ENCODE measurements at regions not wholly inside any gene's neighbourhood (a gene's known extent, or its start where the extent isn't known, plus 50 kb on each side); places are given as distances from the start of the nearest gene placed in this dataset.
"Not testable (repeated sequence)": the region's sequence is repeated elsewhere in the genome, so short reads cannot be mapped to it uniquely, and the experiment has no call there.

GRCh38 chr2:138237667-138238384, 263.7 kb upstream of the SPOPL start:
- H3K27me3 ChIP-seq (ENCODE audit: insufficient read depth, low read length) = no peaks in the 10 kb centered on the region
- no peak overlapping the region for H2AFZ ChIP-seq (ENCODE audit: low read length, unreplicated experiment)
- no peaks in the 10 kb centered on the region for H3K36me3 ChIP-seq (ENCODE audit: insufficient read depth, low read length)
- H3K4me3 ChIP-seq (ENCODE audit: low read depth, low read length) = no peak overlapping the region
- peaks cover 12% of the 10 kb centered on the region for H3K4me1 ChIP-seq (ENCODE audit: control insufficient read depth, insufficient read depth, low read length, unreplicated experiment)
- no peaks in the 10 kb centered on the region for H3K79me2 ChIP-seq (ENCODE audit: control insufficient read depth, insufficient read depth, low read length, unreplicated experiment)
- H3K27ac ChIP-seq (ENCODE audit: low read depth, low read length) = no peak overlapping the region

- Histone ChIP-seq H3K36me3 (ENCODE audit: insufficient read depth, low read length) (no peaks in the 10 kb centered on the region), H3K79me2 (ENCODE audit: control insufficient read depth, insufficient read depth, low read length, unreplicated experiment) (no peaks in the 10 kb centered on the region), H3K4me3 (ENCODE audit: low read depth, low read length) (no peak overlapping the region), H2AFZ (ENCODE audit: low read length, unreplicated experiment) (no peak overlapping the region), H3K4me1 (ENCODE audit: control insufficient read depth, insufficient read depth, low read length, unreplicated experiment) (peaks cover 14% of the 10 kb centered on the region), H3K27ac (ENCODE audit: low read depth, low read length) (no peak overlapping the region), H3K27me3 (ENCODE audit: insufficient read depth, low read length) (no peaks in the 10 kb centered on the region)
Measured at GRCh38 chr2:138238908-138239307, 262.7 kb upstream of the SPOPL start.

- Histone ChIP-seq H3K4me3 (ENCODE audit: low read depth, low read length) (peak overlapping the region; percentile 12; the same call in 1 of the 2 replicates), H2AFZ (ENCODE audit: low read length, unreplicated experiment) (no peak overlapping the region), H3K27ac (ENCODE audit: low read depth, low read length) (peak overlapping the region; percentile 44), H3K36me3 (ENCODE audit: insufficient read depth, low read length) (no peaks in the 10 kb centered on the region), H3K27me3 (ENCODE audit: insufficient read depth, low read length) (no peaks in the 10 kb centered on the region), H3K79me2 (ENCODE audit: control insufficient read depth, insufficient read depth, low read length, unreplicated experiment) (no peaks in the 10 kb centered on the region), H3K4me1 (ENCODE audit: control insufficient read depth, insufficient read depth, low read length, unreplicated experiment) (peaks cover 24% of the 10 kb centered on the region)
Measured at GRCh38 chr2:138239902-138240491, 261.6 kb upstream of the SPOPL start.

GRCh38 chr2:138243372-138243771, 258.2 kb upstream of the SPOPL start:
- Histone ChIP-seq H3K27me3 (ENCODE audit: insufficient read depth, low read length) (no peaks in the 10 kb centered on the region), H3K79me2 (ENCODE audit: control insufficient read depth, insufficient read depth, low read length, unreplicated experiment) (no peaks in the 10 kb centered on the region), H3K36me3 (ENCODE audit: insufficient read depth, low read length) (no peaks in the 10 kb centered on the region), H2AFZ (ENCODE audit: low read length, unreplicated experiment) (no peak overlapping the region), H3K4me3 (ENCODE audit: low read depth, low read length) (no peak overlapping the region), H3K27ac (ENCODE audit: low read depth, low read length) (no peak overlapping the region), H3K4me1 (ENCODE audit: control insufficient read depth, insufficient read depth, low read length, unreplicated experiment) (peaks cover 36% of the 10 kb centered on the region)

GRCh38 chr2:138244501-138244925, 257.1 kb upstream of the SPOPL start:
- no peaks in the 10 kb centered on the region for H3K79me2 ChIP-seq (ENCODE audit: control insufficient read depth, insufficient read depth, low read length, unreplicated experiment)
- no peaks in the 10 kb centered on the region for H3K36me3 ChIP-seq (ENCODE audit: insufficient read depth, low read length)
- no peaks in the 10 kb centered on the region for H3K27me3 ChIP-seq (ENCODE audit: insufficient read depth, low read length)
- H2AFZ ChIP-seq (ENCODE audit: low read length, unreplicated experiment) = no peak overlapping the region
- peaks cover 46% of the 10 kb centered on the region for H3K4me1 ChIP-seq (ENCODE audit: control insufficient read depth, insufficient read depth, low read length, unreplicated experiment)
- H3K4me3 ChIP-seq (ENCODE audit: low read depth, low read length) = no peak overlapping the region
- H3K27ac ChIP-seq (ENCODE audit: low read depth, low read length) = peak overlapping the region; percentile 16

- Histone ChIP-seq H3K4me3 (ENCODE audit: low read depth, low read length) (no peak overlapping the region), H3K27me3 (ENCODE audit: insufficient read depth, low read length) (no peaks in the 10 kb centered on the region), H3K36me3 (ENCODE audit: insufficient read depth, low read length) (no peaks in the 10 kb centered on the region), H3K27ac (ENCODE audit: low read depth, low read length) (peak overlapping the region; percentile 16), H3K79me2 (ENCODE audit: control insufficient read depth, insufficient read depth, low read length, unreplicated experiment) (no peaks in the 10 kb centered on the region), H3K4me1 (ENCODE audit: control insufficient read depth, insufficient read depth, low read length, unreplicated experiment) (peaks cover 39% of the 10 kb centered on the region), H2AFZ (ENCODE audit: low read length, unreplicated experiment) (no peak overlapping the region)
Measured at GRCh38 chr2:138245310-138245709, 256.3 kb upstream of the SPOPL start.

GRCh38 chr2:138247302-138247701, 254.3 kb upstream of the SPOPL start:
- peak overlapping the region; percentile 6; the same call in 1 of the 2 replicates for H3K27ac ChIP-seq (ENCODE audit: low read depth, low read length)
- H3K27me3 ChIP-seq (ENCODE audit: insufficient read depth, low read length) = no peaks in the 10 kb centered on the region
- no peak overlapping the region for H3K4me3 ChIP-seq (ENCODE audit: low read depth, low read length)
- peaks cover 35% of the 10 kb centered on the region for H3K4me1 ChIP-seq (ENCODE audit: control insufficient read depth, insufficient read depth, low read length, unreplicated experiment)
- H3K79me2 ChIP-seq (ENCODE audit: control insufficient read depth, insufficient read depth, low read length, unreplicated experiment) = no peaks in the 10 kb centered on the region
- no peaks in the 10 kb centered on the region for H3K36me3 ChIP-seq (ENCODE audit: insufficient read depth, low read length)
- no peak overlapping the region for H2AFZ ChIP-seq (ENCODE audit: low read length, unreplicated experiment)

- no peak overlapping the region for H3K27ac ChIP-seq (ENCODE audit: low read depth, low read length)
- no peaks in the 10 kb centered on the region for H3K79me2 ChIP-seq (ENCODE audit: control insufficient read depth, insufficient read depth, low read length, unreplicated experiment)
- no peaks in the 10 kb centered on the region for H3K36me3 ChIP-seq (ENCODE audit: insufficient read depth, low read length)
- no peaks in the 10 kb centered on the region for H3K27me3 ChIP-seq (ENCODE audit: insufficient read depth, low read length)
- no peak overlapping the region for H3K4me3 ChIP-seq (ENCODE audit: low read depth, low read length)
- H2AFZ ChIP-seq (ENCODE audit: low read length, unreplicated experiment) = no peak overlapping the region
- peaks cover 31% of the 10 kb centered on the region for H3K4me1 ChIP-seq (ENCODE audit: control insufficient read depth, insufficient read depth, low read length, unreplicated experiment)
Measured at GRCh38 chr2:138249207-138249606, 252.4 kb upstream of the SPOPL start.

GRCh38 chr2:138250843-138251320, 250.7 kb upstream of the SPOPL start:
- H3K79me2 ChIP-seq (ENCODE audit: control insufficient read depth, insufficient read depth, low read length, unreplicated experiment); H3K27ac ChIP-seq (ENCODE audit: low read depth, low read length); H3K36me3 ChIP-seq (ENCODE audit: insufficient read depth, low read length); H2AFZ ChIP-seq (ENCODE audit: low read length, unreplicated experiment); H3K4me3 ChIP-seq (ENCODE audit: low read depth, low read length); H3K27me3 ChIP-seq (ENCODE audit: insufficient read depth, low read length): not testable (repeated sequence)
- peaks cover 16% of the 10 kb centered on the region for H3K4me1 ChIP-seq (ENCODE audit: control insufficient read depth, insufficient read depth, low read length, unreplicated experiment)

- Histone ChIP-seq H3K27me3 (ENCODE audit: insufficient read depth, low read length) (no peaks in the 10 kb centered on the region), H3K4me3 (ENCODE audit: low read depth, low read length) (no peak overlapping the region), H3K79me2 (ENCODE audit: control insufficient read depth, insufficient read depth, low read length, unreplicated experiment) (no peaks in the 10 kb centered on the region), H3K4me1 (ENCODE audit: control insufficient read depth, insufficient read depth, low read length, unreplicated experiment) (peaks cover 12% of the 10 kb centered on the region), H2AFZ (ENCODE audit: low read length, unreplicated experiment) (no peak overlapping the region), H3K27ac (ENCODE audit: low read depth, low read length) (no peak overlapping the region), H3K36me3 (ENCODE audit: insufficient read depth, low read length) (no peaks in the 10 kb centered on the region)
Measured at GRCh38 chr2:138252587-138252986, 249.0 kb upstream of the SPOPL start.

- Histone ChIP-seq H3K36me3 (ENCODE audit: insufficient read depth, low read length) (no peaks in the 10 kb centered on the region), H3K27ac (ENCODE audit: low read depth, low read length) (no peak overlapping the region), H2AFZ (ENCODE audit: low read length, unreplicated experiment) (no peak overlapping the region), H3K79me2 (ENCODE audit: control insufficient read depth, insufficient read depth, low read length, unreplicated experiment) (no peaks in the 10 kb centered on the region), H3K4me1 (ENCODE audit: control insufficient read depth, insufficient read depth, low read length, unreplicated experiment) (no peaks in the 10 kb centered on the region), H3K4me3 (ENCODE audit: low read depth, low read length) (no peak overlapping the region), H3K27me3 (ENCODE audit: insufficient read depth, low read length) (no peaks in the 10 kb centered on the region)
Measured at GRCh38 chr2:138255670-138256069, 245.9 kb upstream of the SPOPL start.
